ENCODE measurements at regions not wholly inside any gene's neighbourhood (a gene's known extent, or its start where the extent isn't known, plus 50 kb on each side); places are given as distances from the start of the nearest gene placed in this dataset.

GRCh38 chr1:29990304-29990703 is 733.1 kb downstream of the MATN1 start:
- DNase-seq (ENCODE audit: low read depth in 1 of 2, low spot score in 1 of 2) (no peak), FAIRE-seq (no peak), ATAC-seq (no peak)
- CTCF ChIA-PET, result no interaction called here
- Histone ChIP-seq H3K4me3 (no peak overlapping the region), H3K4me2 (no peak overlapping the region), H3K4me1 (no peaks in the 10 kb centered on the region), H3K27ac (no peak overlapping the region), H3K9me3 (no peaks in the 10 kb centered on the region)
- WGBS (ENCODE audit: missing lambda C conversion rate), result 38% methylated on average over 8 of the region's 8 CpGs
- POLR2A ChIA-PET, result no interaction called here
- no peak for TF ChIP-seq NR3C1 (IDR thresholded peaks at IDR 0.05)
- TF ChIP-seq CBX8 (IDR thresholded peaks at IDR 0.05), result no peak
- TF ChIP-seq JUN (IDR thresholded peaks at IDR 0.05), result no peak
- no peak for TF ChIP-seq SREBF2 (IDR thresholded peaks at IDR 0.05)
- TF ChIP-seq MYC (IDR thresholded peaks at IDR 0.05; ENCODE audit: borderline replicate concordance, low read length), result no peak
- TF ChIP-seq HOXA7 (CRISPR knock-in tag; IDR thresholded peaks at IDR 0.05), result no peak
- no peak for TF ChIP-seq HDAC2 (IDR thresholded peaks at IDR 0.05)
- no peak for TF ChIP-seq REST (IDR thresholded peaks at IDR 0.05)
- no peak for TF ChIP-seq FOSL2 (IDR thresholded peaks at IDR 0.05)
- no peak for TF ChIP-seq FOSL2 (CRISPR knock-in tag; IDR thresholded peaks at IDR 0.05)
- no peak for TF ChIP-seq EP300 (IDR thresholded peaks at IDR 0.05)
- TF ChIP-seq MAX (IDR thresholded peaks at IDR 0.05), result no peak
- TF ChIP-seq HOXB13 (CRISPR knock-in tag; IDR thresholded peaks at IDR 0.05; ENCODE audit: low read depth), result no peak
- TF ChIP-seq SMC3 (IDR thresholded peaks at IDR 0.05), result no peak
- no peak for TF ChIP-seq CEBPB (IDR thresholded peaks at IDR 0.05)
- TF ChIP-seq CBX2 (IDR thresholded peaks at IDR 0.05; ENCODE audit: borderline replicate concordance, low read depth), result no peak
- no peak for TF ChIP-seq NPAS2 (CRISPR knock-in tag; IDR thresholded peaks at IDR 0.05; ENCODE audit: borderline replicate concordance)
- no peak for TF ChIP-seq ELK1 (IDR thresholded peaks at IDR 0.05; ENCODE audit: low read depth, low read length)

- Histone ChIP-seq H3K4me2 (no peak overlapping the region), H3K9me3 (no peaks in the 10 kb centered on the region), H3K4me3 (no peak overlapping the region), H3K4me1 (0 out of 3 replicates have a peak, but pooled peaks cover 7% of the 10 kb centered on the region), H3K27ac (no peak overlapping the region)
- ChIA-PET CTCF (no interaction called here), POLR2A (no interaction called here)
- DNase-seq (ENCODE audit: low read depth in 1 of 2, low spot score in 1 of 2), result no peak
- no peak for ATAC-seq
- no peak for FAIRE-seq
- no peak for TF ChIP-seq CEBPB (IDR thresholded peaks at IDR 0.05)
- 39% methylated on average over 2 of the region's 2 CpGs for WGBS (ENCODE audit: missing lambda C conversion rate)
Observed at GRCh38 chr1:29986986-29987385, 736.4 kb downstream of the MATN1 start.

GRCh38 chr1:29985606-29985945 is 737.8 kb downstream of the MATN1 start:
- 50% methylated on average over 5 of the region's 5 CpGs for WGBS (ENCODE audit: missing lambda C conversion rate)
- CTCF ChIA-PET, result no interaction called here
- no peak overlapping the region for H3K27ac ChIP-seq
- POLR2A ChIA-PET, result no interaction called here
- H3K4me1 ChIP-seq, result 0 out of 3 replicates have a peak, but pooled peaks cover 7% of the 10 kb centered on the region
- no peak overlapping the region for H3K4me2 ChIP-seq
- no peaks in the 10 kb centered on the region for H3K9me3 ChIP-seq
- no peak for TF ChIP-seq KDM1A (IDR thresholded peaks at IDR 0.05; ENCODE audit: low read depth)
- FAIRE-seq (no peak), ATAC-seq (no peak), DNase-seq (ENCODE audit: low read depth in 1 of 2, low spot score in 1 of 2) (no peak)
- no peak overlapping the region for H3K4me3 ChIP-seq
